ENCODE measurements at regions not wholly inside any gene's neighbourhood (a gene's known extent, or its start where the extent isn't known, plus 50 kb on each side); places are given as distances from the start of the nearest gene placed in this dataset.
"Not testable (repeated sequence)": the region's sequence is repeated elsewhere in the genome, so short reads cannot be mapped to it uniquely, and the experiment has no call there.

DNA sequence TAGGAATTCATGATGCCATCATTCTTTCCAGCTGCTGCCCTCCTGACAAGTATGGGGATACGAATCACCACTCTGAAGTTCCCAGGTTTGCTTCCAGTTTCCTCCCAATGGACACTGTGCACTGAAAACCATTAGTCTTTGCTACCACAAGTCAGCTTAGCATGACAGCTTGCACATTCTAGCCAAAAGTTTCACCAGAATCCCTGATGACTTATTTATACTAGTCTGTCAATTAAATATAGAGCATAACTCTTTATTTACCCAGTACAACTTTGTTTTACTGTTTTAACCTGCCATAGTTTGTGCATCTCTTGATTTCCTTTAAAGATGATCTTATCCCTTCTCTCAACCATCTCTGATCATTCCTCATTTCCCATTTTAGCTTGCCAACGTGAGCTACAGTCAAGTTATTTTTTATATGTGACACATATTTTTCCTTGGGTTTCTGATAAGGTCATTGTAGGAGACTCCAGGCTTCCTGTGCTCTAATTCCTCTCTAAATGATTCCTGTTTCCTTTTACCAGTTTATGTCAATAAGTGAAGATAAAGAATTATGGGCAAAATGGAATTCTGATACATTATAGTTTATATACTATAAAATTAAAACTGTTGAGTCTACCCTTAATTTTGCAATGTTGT, 167.5 kb upstream of the MEOX2 start:
- DNase-seq (ENCODE audit: low spot score): no peak

GRCh38 chr7:15851201-15851600, 164.7 kb upstream of the MEOX2 start:
- DNase-seq (ENCODE audit: low spot score): no peak

DNA sequence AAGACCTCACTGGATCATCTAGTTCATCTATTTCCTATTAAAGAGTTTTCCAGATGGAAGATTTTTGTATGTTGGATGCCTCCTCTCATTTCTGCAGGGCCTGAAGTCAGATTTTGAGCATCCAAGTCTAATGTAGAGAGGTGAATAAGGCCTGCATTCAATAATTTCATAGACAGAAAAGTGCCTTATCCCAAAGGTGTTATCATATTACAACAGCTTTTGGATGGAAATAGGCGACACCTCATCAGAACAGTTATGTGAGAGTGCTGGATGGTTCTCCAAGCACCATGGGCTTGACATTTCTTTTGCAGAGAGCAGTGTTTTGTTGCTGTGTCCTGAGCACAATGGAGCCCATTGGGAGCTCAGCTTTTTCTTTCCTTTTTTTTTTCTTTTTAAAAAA, 162.4 kb upstream of the MEOX2 start:
- DNase-seq (ENCODE audit: low spot score): no peak

DNA sequence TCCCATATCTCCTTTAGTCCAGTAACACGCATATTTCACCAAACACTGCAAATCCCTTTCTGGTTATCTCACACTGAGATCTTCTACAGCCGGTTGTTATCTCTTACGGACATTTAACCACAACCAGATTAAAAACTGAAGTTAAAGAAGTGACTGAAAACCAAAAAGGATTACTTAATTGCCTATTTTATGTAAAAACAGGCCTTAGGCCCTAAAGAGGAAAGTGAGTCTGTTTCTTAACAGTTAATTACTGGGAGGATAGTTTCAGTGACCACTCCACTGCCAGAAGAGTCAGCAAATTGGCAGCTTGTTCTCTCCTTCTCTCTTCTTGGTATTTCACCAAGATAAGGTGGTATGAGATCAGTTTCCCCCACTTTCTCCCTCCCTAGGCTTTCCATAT, 161.9 kb upstream of the MEOX2 start:
- DNase-seq (ENCODE audit: low spot score): no peak

GRCh38 chr7:15845868-15846267, 159.4 kb upstream of the MEOX2 start:
- no peak for DNase-seq (ENCODE audit: low spot score)

- DNase-seq (ENCODE audit: low spot score): no peak
Measured at GRCh38 chr7:15845461-15845860, 159.0 kb upstream of the MEOX2 start.

DNA sequence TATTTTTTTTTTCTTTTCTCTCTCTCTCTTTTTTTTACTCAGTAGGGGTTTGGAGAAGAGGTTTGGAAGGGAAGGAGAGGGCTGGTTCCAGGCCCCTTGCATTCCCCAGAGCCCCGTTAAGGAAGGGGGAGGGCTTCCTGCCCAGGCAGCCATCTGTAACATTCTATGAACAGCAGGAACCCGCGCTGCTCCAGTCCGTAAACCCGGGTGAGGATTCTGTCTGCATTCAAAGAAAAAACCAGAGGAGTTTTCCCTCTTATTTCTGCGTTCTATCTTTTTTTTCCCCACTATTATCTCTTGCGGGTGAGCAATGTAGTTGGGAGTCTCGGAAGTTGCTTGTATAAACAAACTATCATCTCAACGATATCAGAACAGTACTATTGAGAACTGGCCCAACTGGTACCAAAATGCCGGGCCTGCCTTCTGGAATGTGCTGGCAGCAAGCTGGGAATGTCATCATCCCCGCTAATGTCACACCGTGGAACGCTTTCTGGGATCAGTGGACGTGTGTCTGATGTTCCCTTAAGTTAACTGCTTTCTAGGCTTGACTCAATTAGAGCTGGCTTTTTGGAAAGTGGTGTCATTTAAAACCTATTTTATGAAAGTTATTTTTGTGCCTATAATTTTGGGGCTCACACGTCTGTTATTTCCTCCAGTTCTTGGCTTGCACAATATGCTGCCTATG, 153.1 kb upstream of the MEOX2 start:
- DNase-seq (ENCODE audit: low spot score): no peak

GRCh38 chr7:15838265-15838664, 151.8 kb upstream of the MEOX2 start:
- no peak for DNase-seq (ENCODE audit: low spot score)

- DNase-seq (ENCODE audit: low spot score): no peak
Measured at GRCh38 chr7:15837306-15837950, 150.9 kb upstream of the MEOX2 start.

DNA sequence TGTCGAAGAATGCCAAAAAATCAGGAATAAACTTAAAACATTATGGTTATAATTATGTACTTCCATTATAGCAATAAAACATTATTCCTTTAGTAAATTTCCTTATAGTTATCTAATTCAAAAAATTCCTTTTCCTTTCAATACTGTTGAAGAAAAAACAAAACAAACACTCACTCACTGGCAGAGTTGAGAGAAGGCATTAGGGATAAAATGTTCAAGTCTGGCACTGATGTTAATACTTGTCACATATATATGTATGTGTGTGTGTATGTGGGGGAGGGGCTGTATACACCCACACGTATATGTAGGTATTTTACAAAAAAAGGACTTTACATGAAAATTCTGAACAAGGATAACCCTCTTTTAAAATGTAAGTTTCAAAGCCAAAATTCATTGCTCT, 150.2 kb upstream of the MEOX2 start:
- no peak for DNase-seq (ENCODE audit: low spot score)

- no peak for DNase-seq (ENCODE audit: low spot score)
Measured at GRCh38 chr7:15836041-15836440, 149.6 kb upstream of the MEOX2 start.

DNA sequence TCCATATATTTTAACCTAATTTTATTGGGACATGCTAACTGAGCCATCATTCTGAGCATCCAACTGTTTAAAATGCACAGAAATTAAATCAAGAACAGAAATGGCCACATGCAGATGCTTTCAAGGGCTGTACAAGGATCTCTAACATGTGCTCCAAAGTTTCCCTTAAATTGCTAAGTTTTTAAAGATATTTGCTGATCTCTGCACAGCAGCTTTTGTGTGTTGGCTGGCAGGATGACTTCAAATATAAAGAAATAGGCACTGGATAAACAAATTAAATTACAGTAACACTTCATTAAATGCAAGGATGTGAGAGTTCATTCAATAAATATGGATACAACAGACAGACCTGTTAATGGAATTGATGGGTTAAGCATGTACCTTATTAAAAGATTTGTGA, 148.0 kb upstream of the MEOX2 start:
- no peak for DNase-seq (ENCODE audit: low spot score)

GRCh38 chr7:15832996-15833395, 146.5 kb upstream of the MEOX2 start:
- no peak for DNase-seq (ENCODE audit: low spot score)

DNA sequence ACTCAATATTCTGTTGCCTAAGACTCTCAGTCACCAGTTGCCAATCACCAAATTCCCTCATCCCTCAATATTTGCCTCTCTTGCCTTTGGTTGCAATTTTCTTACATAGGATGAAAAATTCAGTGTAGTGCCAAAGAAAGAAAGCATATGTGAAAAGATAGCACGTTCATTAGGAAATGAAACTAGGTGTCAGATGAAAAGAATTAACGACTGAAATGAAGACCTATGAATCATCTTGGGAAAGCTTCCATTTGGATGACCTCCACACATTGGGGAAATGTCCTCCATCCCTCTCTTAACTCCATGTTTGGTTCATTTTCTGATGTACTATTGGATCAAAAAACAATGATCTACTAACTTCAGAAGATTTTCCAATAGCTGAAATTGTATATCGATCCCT, 145.1 kb upstream of the MEOX2 start:
- DNase-seq (ENCODE audit: low spot score): no peak

GRCh38 chr7:15829691-15830090, 143.2 kb upstream of the MEOX2 start:
- DNase-seq (ENCODE audit: low spot score): no peak

DNA sequence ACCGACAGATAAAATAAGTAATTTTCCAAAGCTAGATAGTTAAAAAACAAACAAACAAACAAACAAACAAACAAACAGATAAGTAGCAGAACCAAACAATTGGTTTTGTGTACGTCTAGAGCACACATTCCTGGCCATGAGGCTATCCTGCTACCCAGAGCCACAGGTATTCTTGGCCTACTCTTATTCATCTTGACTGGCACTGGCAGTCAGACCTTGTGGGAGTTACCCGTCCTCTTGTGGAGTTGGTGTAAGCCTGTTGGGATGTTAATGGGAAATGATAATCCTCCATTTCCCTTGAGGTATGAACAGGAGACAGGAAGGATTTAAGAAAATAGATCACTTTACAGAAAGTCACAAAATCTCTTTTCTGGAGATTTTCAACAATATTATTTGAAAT, 142.4 kb upstream of the MEOX2 start:
- no peak for DNase-seq (ENCODE audit: low spot score)

GRCh38 chr7:15821484-15822427, 135.3 kb upstream of the MEOX2 start:
- DNase-seq (ENCODE audit: low spot score): no peak

DNA sequence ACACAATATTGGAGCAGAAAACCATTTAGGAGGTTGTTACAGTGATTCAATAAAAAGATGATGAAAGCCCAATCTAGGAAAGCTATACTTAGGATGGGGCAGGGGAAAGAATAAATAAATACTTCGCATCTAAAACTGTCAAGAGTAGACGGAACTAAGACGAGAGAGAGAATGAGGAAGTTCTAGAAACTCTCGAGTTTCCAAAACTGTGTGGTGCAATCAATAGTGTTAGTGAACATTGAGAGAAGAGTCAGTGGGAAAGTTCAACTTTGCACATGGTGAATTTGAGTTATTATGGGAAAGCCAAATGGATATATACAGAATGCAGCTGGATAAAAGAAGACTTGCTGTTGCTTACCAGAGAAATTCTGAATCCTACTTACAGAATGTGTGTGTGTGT, 133.8 kb upstream of the MEOX2 start:
- DNase-seq (ENCODE audit: low spot score): no peak

- no peak for DNase-seq (ENCODE audit: low spot score)
Measured at GRCh38 chr7:15816835-15817426, 130.4 kb upstream of the MEOX2 start.

- DNase-seq (ENCODE audit: low spot score): no peak
Measured at GRCh38 chr7:15813448-15813847, 127.0 kb upstream of the MEOX2 start.

DNA sequence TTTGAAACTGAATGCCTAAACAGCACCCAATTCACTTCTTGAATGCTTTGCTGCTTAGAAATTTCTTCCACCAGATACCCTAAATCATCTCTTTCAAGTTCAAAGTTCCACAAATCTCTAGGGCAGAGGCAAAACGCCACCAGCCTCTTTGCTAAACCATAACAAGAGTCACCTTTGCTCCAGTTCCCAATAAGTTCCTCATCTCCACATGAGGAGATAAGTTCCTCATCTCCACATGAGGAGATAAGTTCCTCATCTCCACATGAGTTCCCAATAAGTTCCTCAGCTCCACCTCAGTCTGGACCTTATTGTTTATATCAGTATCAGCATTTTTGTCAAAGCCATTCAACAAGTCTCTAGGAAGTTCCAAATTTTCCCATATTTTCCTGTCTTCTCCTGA, 123.9 kb upstream of the MEOX2 start:
- DNase-seq (ENCODE audit: low spot score): not testable (repeated sequence)

GRCh38 chr7:15809936-15810335, 123.5 kb upstream of the MEOX2 start:
- not testable (repeated sequence) for DNase-seq (ENCODE audit: low spot score)

All from CD4-positive, alpha-beta T cell treated with Interleukin-15 for 4 hours (primary cell).